ENCODE measurements at regions not wholly inside any gene's neighbourhood (a gene's known extent, or its start where the extent isn't known, plus 50 kb on each side); places are given as distances from the start of the nearest gene placed in this dataset.
A peak's percentile ranks its signal among the peaks of the same experiment; 100 is the strongest.

- Mint-ChIP-seq H3K27ac (no peak overlapping the region), H3K9me3 (peaks cover 4 to 32% (median 10%) of the 10 kb centered on the region in 11 donors), H3K4me3 (no peak overlapping the region), H3K4me1 (peaks cover 9 to 39% (median 29%) of the 10 kb centered on the region in 7 donors), H3K27me3 (no peaks in the 10 kb centered on the region), H3K36me3 (peaks cover 25 to 66% (median 50%) of the 10 kb centered on the region in 5 donors)
- CTCF ChIA-PET: interaction anchor here (1.1 kb wide), 1 partner anchor 23 kb away, joined by 3 read pairs; no protein-coding TSS in a partner anchor
- ATAC-seq (no peak), DNase-seq (no peak)
- POLR2A ChIA-PET: interaction anchor here (1.2 to 2.3 kb wide), 4 partner anchors 11 to 22 kb away, joined by 3 to 7 read pairs (median 6); no protein-coding TSS in a partner anchor
- H3K27ac ChIP-seq (ENCODE audit: low read depth, low read length): no peak overlapping the region
- peaks cover 0 to 5% of the 10 kb centered on the region in 2 donors for H3K4me1 ChIP-seq (ENCODE audit: control insufficient read depth in 2 of 2, insufficient read depth in 2 of 2, low read length in 2 of 2)
- intact Hi-C loops (cut with micrococcal nuclease): no loop called here
- peaks cover 0 to 6% (median 0%) of the 10 kb centered on the region in 3 experiments for H3K36me3 ChIP-seq (ENCODE audit: control insufficient read depth in 2 of 3, insufficient read depth in 3 of 3, low read length in 3 of 3)
- H3K9me3 ChIP-seq (ENCODE audit: control insufficient read depth in 2 of 3, low read length in 3 of 3): peaks cover 0 to 15% (median 0%) of the 10 kb centered on the region in 3 experiments
- no peaks in the 10 kb centered on the region for H3K27me3 ChIP-seq (ENCODE audit: control insufficient read depth in 2 of 2, insufficient read depth in 2 of 2, low read length in 2 of 2)
- no peak overlapping the region for H3K4me3 ChIP-seq (ENCODE audit: low read length)
Measured at GRCh38 chr14:50023671-50024490, 92.5 kb downstream of the VCPKMT start.

- POLR2A ChIA-PET: interaction anchor here (1.0 to 2.3 kb wide), 2 partner anchors 12 to 37 kb away, joined by 3 to 7 read pairs; no protein-coding TSS in a partner anchor
- peaks cover 0 to 13% (median 0%) of the 10 kb centered on the region in 3 experiments for H3K9me3 ChIP-seq (ENCODE audit: control insufficient read depth in 2 of 3, low read length in 3 of 3)
- intact Hi-C loops (cut with micrococcal nuclease): no loop called here
- peaks cover 0 to 4% (median 0%) of the 10 kb centered on the region in 3 experiments for H3K36me3 ChIP-seq (ENCODE audit: control insufficient read depth in 2 of 3, insufficient read depth in 3 of 3, low read length in 3 of 3)
- no peak overlapping the region for H3K4me3 ChIP-seq (ENCODE audit: low read length)
- no peak for DNase-seq
- Mint-ChIP-seq H3K27ac (peak overlapping the region in 1 of 9 donors; percentile 28), H3K4me3 (no peak overlapping the region), H3K27me3 (no peaks in the 10 kb centered on the region), H3K36me3 (peaks cover 24 to 63% (median 49%) of the 10 kb centered on the region in 5 donors), H3K4me1 (peaks cover 16 to 34% (median 24%) of the 10 kb centered on the region in 7 donors), H3K9me3 (peaks cover 4 to 21% (median 8%) of the 10 kb centered on the region in 11 donors)
- peaks cover 0 to 5% of the 10 kb centered on the region in 2 donors for H3K4me1 ChIP-seq (ENCODE audit: control insufficient read depth in 2 of 2, insufficient read depth in 2 of 2, low read length in 2 of 2)
- ATAC-seq: no peak
- H3K27ac ChIP-seq (ENCODE audit: low read depth, low read length): no peak overlapping the region
- CTCF ChIA-PET: no interaction called here
- H3K27me3 ChIP-seq (ENCODE audit: control insufficient read depth in 2 of 2, insufficient read depth in 2 of 2, low read length in 2 of 2): no peaks in the 10 kb centered on the region
Measured at GRCh38 chr14:50025073-50025472, 91.3 kb downstream of the VCPKMT start.

GRCh38 chr14:50025776-50026175 lies 90.6 kb downstream of the VCPKMT start:
- POLR2A ChIA-PET: interaction anchor here (1.0 to 1.6 kb wide), 2 partner anchors 13 to 36 kb away, joined by 3 to 4 read pairs; no protein-coding TSS in a partner anchor
- peaks cover 0 to 5% of the 10 kb centered on the region in 2 donors for H3K4me1 ChIP-seq (ENCODE audit: control insufficient read depth in 2 of 2, insufficient read depth in 2 of 2, low read length in 2 of 2)
- no peaks in the 10 kb centered on the region for H3K27me3 ChIP-seq (ENCODE audit: control insufficient read depth in 2 of 2, insufficient read depth in 2 of 2, low read length in 2 of 2)
- no peaks in the 10 kb centered on the region for H3K36me3 ChIP-seq (ENCODE audit: control insufficient read depth in 2 of 3, insufficient read depth in 3 of 3, low read length in 3 of 3)
- Mint-ChIP-seq H3K27ac (peak overlapping the region in 1 of 9 donors; percentile 8), H3K4me3 (no peak overlapping the region), H3K27me3 (no peaks in the 10 kb centered on the region), H3K9me3 (peaks cover 4 to 17% (median 5%) of the 10 kb centered on the region in 11 donors), H3K36me3 (peaks cover 18 to 61% (median 49%) of the 10 kb centered on the region in 5 donors), H3K4me1 (peaks cover 15 to 27% (median 24%) of the 10 kb centered on the region in 7 donors)
- no peak overlapping the region for H3K27ac ChIP-seq (ENCODE audit: low read depth, low read length)
- no peak for ATAC-seq
- H3K4me3 ChIP-seq (ENCODE audit: low read length): no peak overlapping the region
- intact Hi-C loops (cut with micrococcal nuclease): no loop called here
- peaks cover 0 to 6% (median 0%) of the 10 kb centered on the region in 3 experiments for H3K9me3 ChIP-seq (ENCODE audit: control insufficient read depth in 2 of 3, low read length in 3 of 3)
- CTCF ChIA-PET: no interaction called here
- no peak for DNase-seq

- DNase-seq: no peak
- H3K27ac ChIP-seq (ENCODE audit: low read depth, low read length): no peak overlapping the region
- H3K4me3 Mint-ChIP-seq: no peak overlapping the region
- no peaks in the 10 kb centered on the region for H3K27me3 Mint-ChIP-seq
- peaks cover 0 to 6% (median 0%) of the 10 kb centered on the region in 3 experiments for H3K9me3 ChIP-seq (ENCODE audit: control insufficient read depth in 2 of 3, low read length in 3 of 3)
- ATAC-seq: no peak
- H3K27me3 ChIP-seq (ENCODE audit: control insufficient read depth in 2 of 2, insufficient read depth in 2 of 2, low read length in 2 of 2): no peaks in the 10 kb centered on the region
- H3K36me3 ChIP-seq (ENCODE audit: control insufficient read depth in 2 of 3, insufficient read depth in 3 of 3, low read length in 3 of 3): peaks cover 0 to 2% (median 0%) of the 10 kb centered on the region in 3 experiments
- H3K4me1 Mint-ChIP-seq: peaks cover 10 to 27% (median 21%) of the 10 kb centered on the region in 7 donors
- POLR2A ChIA-PET: interaction anchor here (0.5 to 1.6 kb wide), 4 partner anchors 12 to 193 kb away, joined by 3 to 4 read pairs (median 4); no protein-coding TSS in a partner anchor
- intact Hi-C loops (cut with micrococcal nuclease): no loop called here
- CTCF ChIA-PET: no interaction called here
- no peak overlapping the region for H3K27ac Mint-ChIP-seq
- peaks cover 4 to 16% (median 5%) of the 10 kb centered on the region in 11 donors for H3K9me3 Mint-ChIP-seq
- peaks cover 0 to 5% of the 10 kb centered on the region in 2 donors for H3K4me1 ChIP-seq (ENCODE audit: control insufficient read depth in 2 of 2, insufficient read depth in 2 of 2, low read length in 2 of 2)
- H3K36me3 Mint-ChIP-seq: peaks cover 20 to 61% (median 48%) of the 10 kb centered on the region in 5 donors
- H3K4me3 ChIP-seq (ENCODE audit: low read length): no peak overlapping the region
Measured at GRCh38 chr14:50026396-50026795, 90.0 kb downstream of the VCPKMT start.

- peak overlapping the region in 1 of 9 donors; percentile 7 for H3K27ac Mint-ChIP-seq
- no peak for ATAC-seq
- H3K9me3 Mint-ChIP-seq: peaks cover 4 to 13% (median 5%) of the 10 kb centered on the region in 11 donors
- Histone ChIP-seq H3K9me3 (ENCODE audit: control insufficient read depth in 2 of 3, low read length in 3 of 3) (peaks cover 0 to 6% (median 0%) of the 10 kb centered on the region in 3 experiments), H3K27me3 (ENCODE audit: control insufficient read depth in 2 of 2, insufficient read depth in 2 of 2, low read length in 2 of 2) (no peaks in the 10 kb centered on the region), H3K4me1 (ENCODE audit: control insufficient read depth in 2 of 2, insufficient read depth in 2 of 2, low read length in 2 of 2) (no peaks in the 10 kb centered on the region), H3K4me3 (ENCODE audit: low read length) (no peak overlapping the region), H3K27ac (ENCODE audit: low read depth, low read length) (no peak overlapping the region), H3K36me3 (ENCODE audit: control insufficient read depth in 2 of 3, insufficient read depth in 3 of 3, low read length in 3 of 3) (peaks cover 0 to 8% (median 0%) of the 10 kb centered on the region in 3 experiments)
- no peak overlapping the region for H3K4me3 Mint-ChIP-seq
- DNase-seq: no peak
- ChIA-PET POLR2A (interaction anchor here (1.3 kb wide), 2 partner anchors 17 to 160 kb away, joined by 3 read pairs; no protein-coding TSS in a partner anchor), CTCF (interaction anchor here (0.7 kb wide), 1 partner anchor 75 kb away, joined by 3 read pairs; no protein-coding TSS in a partner anchor)
- no peaks in the 10 kb centered on the region for H3K27me3 Mint-ChIP-seq
- intact Hi-C loops (cut with micrococcal nuclease): no loop called here
- H3K36me3 Mint-ChIP-seq: peaks cover 21 to 68% (median 52%) of the 10 kb centered on the region in 5 donors
- H3K4me1 Mint-ChIP-seq: peaks cover 12 to 26% (median 16%) of the 10 kb centered on the region in 7 donors
Measured at GRCh38 chr14:50027816-50028215, 88.6 kb downstream of the VCPKMT start.

GRCh38 chr14:50028458-50028857 lies 87.9 kb downstream of the VCPKMT start:
- H3K36me3 ChIP-seq (ENCODE audit: control insufficient read depth in 2 of 3, insufficient read depth in 3 of 3, low read length in 3 of 3): peaks cover 0 to 8% (median 0%) of the 10 kb centered on the region in 3 experiments
- intact Hi-C loops (cut with micrococcal nuclease): no loop called here
- H3K4me3 ChIP-seq (ENCODE audit: low read length): no peak overlapping the region
- H3K4me1 Mint-ChIP-seq: peaks cover 8 to 26% (median 14%) of the 10 kb centered on the region in 7 donors
- no peaks in the 10 kb centered on the region for H3K27me3 ChIP-seq (ENCODE audit: control insufficient read depth in 2 of 2, insufficient read depth in 2 of 2, low read length in 2 of 2)
- peaks cover 4 to 10% (median 5%) of the 10 kb centered on the region in 11 donors for H3K9me3 Mint-ChIP-seq
- no peak overlapping the region for H3K27ac ChIP-seq (ENCODE audit: low read depth, low read length)
- ChIA-PET POLR2A (interaction anchor here (0.7 kb wide), 1 partner anchor 9 kb away, joined by 3 read pairs; no protein-coding TSS in a partner anchor), CTCF (no interaction called here)
- no peaks in the 10 kb centered on the region for H3K4me1 ChIP-seq (ENCODE audit: control insufficient read depth in 2 of 2, insufficient read depth in 2 of 2, low read length in 2 of 2)
- H3K4me3 Mint-ChIP-seq: no peak overlapping the region
- no peaks in the 10 kb centered on the region for H3K27me3 Mint-ChIP-seq
- peak overlapping the region in 2 of 9 donors; percentile 8 to 51 for H3K27ac Mint-ChIP-seq
- ATAC-seq (no peak), DNase-seq (no peak)
- H3K9me3 ChIP-seq (ENCODE audit: control insufficient read depth in 2 of 3, low read length in 3 of 3): peaks cover 0 to 6% (median 0%) of the 10 kb centered on the region in 3 experiments
- peaks cover 19 to 64% (median 50%) of the 10 kb centered on the region in 5 donors for H3K36me3 Mint-ChIP-seq

Data from naive thymus-derived CD4-positive, alpha-beta T cell (primary cell).